Activated CD8-positive, alpha-beta T cell treated with anti-CD3 and anti-CD28 coated beads, Interleukin-2, amount 10 ng/mL, durations not matched to agents 7 days and 5 days (primary cell): ENCODE measurements at regions not wholly inside any gene's neighbourhood (a gene's known extent, or its start where the extent isn't known, plus 50 kb on each side); places are given as distances from the start of the nearest gene placed in this dataset.
A peak's percentile ranks its signal among the peaks of the same experiment; 100 is the strongest.
"Not testable (repeated sequence)": the region's sequence is repeated elsewhere in the genome, so short reads cannot be mapped to it uniquely, and the experiment has no call there.

Experiments used
- ATAC-seq: fragments of 150-1000 bp; cut with Tn5 transposase; one replicate; pipeline ENCODE4 v1.10.0; 2021; ENCODE audit warnings: moderate library complexity
- CTCF ChIA-PET: fragments of 350-600 bp; sonication (Branson Sonifier 250); formaldehyde crosslinking; loops from one replicate; lab custom pipeline; 2021; ENCODE audit warnings: antibody characterized with exemption; lab: Charles Lee
- POLR2A ChIA-PET: fragments of 350-600 bp; sonication (Branson Sonifier 250); formaldehyde crosslinking; loops from one replicate; lab custom pipeline; 2021; ENCODE audit warnings: antibody characterized with exemption; lab: Charles Lee
- DNase-seq: peaks from one replicate; pipeline ENCODE4 v3.0.0-alpha.2; 2020
- H3K27ac Mint-ChIP-seq: one replicate; pipeline ENCODE4 v1.8.0; 2021; ENCODE audit warnings: mild to moderate bottlenecking, mixed read lengths
- H3K27me3 Mint-ChIP-seq: one replicate; pipeline ENCODE4 v1.8.0; 2021; ENCODE audit warnings: low read depth, mixed read lengths
- H3K36me3 Mint-ChIP-seq: one replicate; pipeline ENCODE4 v1.8.0; 2021; ENCODE audit warnings: low read depth, mixed read lengths
- H3K4me1 Mint-ChIP-seq: one replicate; pipeline ENCODE4 v1.8.0; 2021; ENCODE audit warnings: low read depth, mixed read lengths
- H3K4me3 Mint-ChIP-seq: one replicate; pipeline ENCODE4 v1.8.0; 2021; ENCODE audit warnings: mild to moderate bottlenecking, mixed read lengths
- H3K9me3 Mint-ChIP-seq: one replicate; pipeline ENCODE4 v1.8.0; 2022; ENCODE audit warnings: mixed read lengths; ENCODE audit not compliant: insufficient read depth

- H3K4me1 Mint-ChIP-seq, H3K27ac Mint-ChIP-seq, DNase-seq, H3K27me3 Mint-ChIP-seq, H3K36me3 Mint-ChIP-seq, CTCF ChIA-PET, ATAC-seq, POLR2A ChIA-PET, H3K4me3 Mint-ChIP-seq, H3K9me3 Mint-ChIP-seq: not testable (repeated sequence)
Measured at GRCh38 chrY:3171074-3171473, 235.9 kb downstream of the ZFY start.

GRCh38 chrY:3195035-3195434 lies 259.9 kb downstream of the ZFY start:
- H3K9me3 Mint-ChIP-seq, DNase-seq, ATAC-seq, CTCF ChIA-PET, H3K27ac Mint-ChIP-seq, H3K4me3 Mint-ChIP-seq, POLR2A ChIA-PET, H3K27me3 Mint-ChIP-seq, H3K4me1 Mint-ChIP-seq, H3K36me3 Mint-ChIP-seq: not testable (repeated sequence)

- H3K36me3 Mint-ChIP-seq, H3K27me3 Mint-ChIP-seq, H3K9me3 Mint-ChIP-seq, H3K27ac Mint-ChIP-seq, H3K4me3 Mint-ChIP-seq, H3K4me1 Mint-ChIP-seq, ATAC-seq, DNase-seq, POLR2A ChIA-PET, CTCF ChIA-PET: not testable (repeated sequence)
Measured at GRCh38 chrY:3202287-3202686, 267.1 kb downstream of the ZFY start.

GRCh38 chrY:3206733-3207132 lies 271.6 kb downstream of the ZFY start:
- H3K4me1 Mint-ChIP-seq, H3K27me3 Mint-ChIP-seq, CTCF ChIA-PET, DNase-seq, H3K27ac Mint-ChIP-seq, POLR2A ChIA-PET, H3K9me3 Mint-ChIP-seq, H3K4me3 Mint-ChIP-seq, ATAC-seq, H3K36me3 Mint-ChIP-seq: not testable (repeated sequence)

- H3K4me1 Mint-ChIP-seq, H3K27me3 Mint-ChIP-seq, H3K9me3 Mint-ChIP-seq, H3K36me3 Mint-ChIP-seq, CTCF ChIA-PET, H3K27ac Mint-ChIP-seq, POLR2A ChIA-PET, ATAC-seq, H3K4me3 Mint-ChIP-seq: not testable (repeated sequence)
- peak; percentile 18 for DNase-seq
Measured at GRCh38 chrY:3213183-3213582, 278.0 kb downstream of the ZFY start.

GRCh38 chrY:3218134-3218533 lies 283.0 kb downstream of the ZFY start:
- POLR2A ChIA-PET, DNase-seq, CTCF ChIA-PET, H3K9me3 Mint-ChIP-seq, H3K27me3 Mint-ChIP-seq, ATAC-seq, H3K36me3 Mint-ChIP-seq, H3K4me1 Mint-ChIP-seq, H3K27ac Mint-ChIP-seq, H3K4me3 Mint-ChIP-seq: not testable (repeated sequence)

GRCh38 chrY:3218559-3218958 lies 283.4 kb downstream of the ZFY start:
- H3K27me3 Mint-ChIP-seq, CTCF ChIA-PET, H3K9me3 Mint-ChIP-seq, H3K27ac Mint-ChIP-seq, H3K4me1 Mint-ChIP-seq, ATAC-seq, H3K36me3 Mint-ChIP-seq, DNase-seq, POLR2A ChIA-PET, H3K4me3 Mint-ChIP-seq: not testable (repeated sequence)

- H3K4me1 Mint-ChIP-seq, POLR2A ChIA-PET, H3K9me3 Mint-ChIP-seq, H3K4me3 Mint-ChIP-seq, ATAC-seq, DNase-seq, CTCF ChIA-PET, H3K27ac Mint-ChIP-seq, H3K36me3 Mint-ChIP-seq, H3K27me3 Mint-ChIP-seq: not testable (repeated sequence)
Measured at GRCh38 chrY:3262911-3263310, 316.0 kb upstream of the TGIF2LY start.

GRCh38 chrY:3288063-3288462 lies 290.8 kb upstream of the TGIF2LY start:
- H3K27ac Mint-ChIP-seq, CTCF ChIA-PET, DNase-seq, POLR2A ChIA-PET, H3K9me3 Mint-ChIP-seq, H3K4me1 Mint-ChIP-seq, H3K27me3 Mint-ChIP-seq, ATAC-seq, H3K4me3 Mint-ChIP-seq, H3K36me3 Mint-ChIP-seq: not testable (repeated sequence)

GRCh38 chrY:3297235-3297634 lies 281.6 kb upstream of the TGIF2LY start:
- ATAC-seq, H3K27me3 Mint-ChIP-seq, H3K27ac Mint-ChIP-seq, DNase-seq, CTCF ChIA-PET, H3K4me1 Mint-ChIP-seq, H3K4me3 Mint-ChIP-seq, POLR2A ChIA-PET, H3K9me3 Mint-ChIP-seq, H3K36me3 Mint-ChIP-seq: not testable (repeated sequence)

- POLR2A ChIA-PET, ATAC-seq, H3K36me3 Mint-ChIP-seq, H3K4me3 Mint-ChIP-seq, DNase-seq, H3K27ac Mint-ChIP-seq, CTCF ChIA-PET, H3K9me3 Mint-ChIP-seq, H3K4me1 Mint-ChIP-seq, H3K27me3 Mint-ChIP-seq: not testable (repeated sequence)
Measured at GRCh38 chrY:3319988-3320387, 258.9 kb upstream of the TGIF2LY start.

- POLR2A ChIA-PET, H3K27me3 Mint-ChIP-seq, CTCF ChIA-PET, DNase-seq, H3K4me3 Mint-ChIP-seq, H3K36me3 Mint-ChIP-seq, H3K4me1 Mint-ChIP-seq, H3K9me3 Mint-ChIP-seq, H3K27ac Mint-ChIP-seq, ATAC-seq: not testable (repeated sequence)
Measured at GRCh38 chrY:3367535-3367934, 211.3 kb upstream of the TGIF2LY start.

GRCh38 chrY:3368459-3368858 lies 210.4 kb upstream of the TGIF2LY start:
- POLR2A ChIA-PET, H3K4me1 Mint-ChIP-seq, H3K27ac Mint-ChIP-seq, H3K27me3 Mint-ChIP-seq, CTCF ChIA-PET, H3K36me3 Mint-ChIP-seq, H3K4me3 Mint-ChIP-seq, DNase-seq, ATAC-seq, H3K9me3 Mint-ChIP-seq: not testable (repeated sequence)
